Keratinocyte (primary cell): ENCODE measurements at regions not wholly inside any gene's neighbourhood (a gene's known extent, or its start where the extent isn't known, plus 50 kb on each side); places are given as distances from the start of the nearest gene placed in this dataset.

Experiments used
- DNase-seq: peaks from one replicate; pipeline ENCODE4 v3.0.0-alpha.2; 2011; ENCODE audit warnings: low read depth, missing footprints, low spot score
- FAIRE-seq: peaks from 2 replicates; lab custom pipeline; 2011; peaks lifted over from hg19 to GRCh38; lab: Jason Lieb, UNC
- H2AFZ ChIP-seq: 2 replicates; pipeline ENCODE4 v1.6.0; 2012; ENCODE audit warnings: low read length, control low read depth, inconsistent platforms; ENCODE audit not compliant: control insufficient read depth
- H3K27ac ChIP-seq: 2 replicates; pipeline ENCODE4 v1.5.1; 2011; ENCODE audit warnings: low read length; ENCODE audit not compliant: control insufficient read depth, insufficient read depth
- H3K27me3 ChIP-seq: 3 replicates; pipeline ENCODE4 v1.6.0; 2011; ENCODE audit warnings: low read length; ENCODE audit not compliant: control insufficient read depth, insufficient read depth; ENCODE audit errors: extremely low read depth
- H3K36me3 ChIP-seq, 2 experiments: 2 replicates in 1 of 2; 3 replicates in 1 of 2; pipeline ENCODE4 v1.5.1; 2011; ENCODE audit warnings: low read length in 2 of 2, mild to moderate bottlenecking in 1 of 2; ENCODE audit not compliant: control insufficient read depth in 2 of 2, insufficient read depth in 2 of 2; ENCODE audit errors: extremely low read depth in 1 of 2
- H3K4me1 ChIP-seq: 3 replicates; pipeline ENCODE4 v1.5.1; 2011; ENCODE audit warnings: low read length; ENCODE audit not compliant: control insufficient read depth, insufficient read depth; ENCODE audit errors: extremely low read depth
- H3K4me2 ChIP-seq: 3 replicates; pipeline ENCODE4 v1.6.0; 2011; ENCODE audit warnings: low read depth, low read length; ENCODE audit not compliant: control insufficient read depth, insufficient read depth; ENCODE audit errors: extremely low read depth
- H3K4me3 ChIP-seq, 3 experiments: fragments of 200-600 bp in 1 of 3; sonication (generic) in 1 of 3; 2 replicates in 2 of 3; 3 replicates in 1 of 3; pipeline ENCODE4 v1.5.1; 2011 to 2016; ENCODE audit warnings: low read length in 3 of 3, mild to moderate bottlenecking in 3 of 3, control low read depth in 2 of 3, inconsistent platforms in 1 of 3, low read depth in 1 of 3, mixed read lengths in 1 of 3, mixed run types in 1 of 3, moderate library complexity in 1 of 3; ENCODE audit not compliant: control insufficient read depth in 2 of 3, insufficient read depth in 2 of 3; ENCODE audit errors: extremely low read depth in 1 of 3
- H3K79me2 ChIP-seq: 2 replicates; pipeline ENCODE4 v1.6.0; 2012; ENCODE audit warnings: low read length; ENCODE audit not compliant: control insufficient read depth, insufficient read depth
- H3K9ac ChIP-seq: 3 replicates; pipeline ENCODE4 v1.6.0; 2011; ENCODE audit warnings: low read length; ENCODE audit not compliant: control insufficient read depth, insufficient read depth; ENCODE audit errors: extremely low read depth
- H3K9me1 ChIP-seq: 3 replicates; pipeline ENCODE4 v1.6.0; 2011; ENCODE audit warnings: low read length; ENCODE audit not compliant: control insufficient read depth, insufficient read depth; ENCODE audit errors: extremely low read depth
- H3K9me3 ChIP-seq: 2 replicates; pipeline ENCODE4 v1.5.1; 2012; ENCODE audit warnings: low read depth, low read length; ENCODE audit not compliant: control insufficient read depth
- H4K20me1 ChIP-seq: 3 replicates; pipeline ENCODE4 v1.6.0; 2011; ENCODE audit warnings: low read length; ENCODE audit not compliant: control insufficient read depth, insufficient read depth; ENCODE audit errors: extremely low read depth
- EZH2 ChIP-seq: IDR thresholded peaks from one replicate; pipeline ENCODE4 v1.6.1; 2012; ENCODE audit warnings: inconsistent platforms, mild to moderate bottlenecking, low read length, moderate library complexity
- dilution Hi-C: fragments of 300-500 bp; cut with MboI; formaldehyde crosslinking; loops from one replicate; pipeline ENCODE4 v1.7.0; 2020; ENCODE audit warnings: low sequenced_read_pairs; ENCODE audit not compliant: extremely low pct_ligation_motif_present
- TF ChIP-seq, protein P1 (sequence below), 3 experiments: IDR thresholded peaks in 1 of 3; conservative IDR thresholded peaks in 1 of 3; optimal IDR thresholded peaks in 1 of 3; 2 replicates in 2 of 3; 3 replicates in 1 of 3; pipeline versions ENCODE3 to v1.5.1; 2011; ENCODE audit warnings: low read length in 3 of 3, mild to moderate bottlenecking in 3 of 3, moderate library complexity in 2 of 3, control low read depth in 1 of 3, inconsistent platforms in 1 of 3; ENCODE audit not compliant: insufficient read depth in 2 of 3; ENCODE audit errors: extremely low read depth in 1 of 3

DNA sequence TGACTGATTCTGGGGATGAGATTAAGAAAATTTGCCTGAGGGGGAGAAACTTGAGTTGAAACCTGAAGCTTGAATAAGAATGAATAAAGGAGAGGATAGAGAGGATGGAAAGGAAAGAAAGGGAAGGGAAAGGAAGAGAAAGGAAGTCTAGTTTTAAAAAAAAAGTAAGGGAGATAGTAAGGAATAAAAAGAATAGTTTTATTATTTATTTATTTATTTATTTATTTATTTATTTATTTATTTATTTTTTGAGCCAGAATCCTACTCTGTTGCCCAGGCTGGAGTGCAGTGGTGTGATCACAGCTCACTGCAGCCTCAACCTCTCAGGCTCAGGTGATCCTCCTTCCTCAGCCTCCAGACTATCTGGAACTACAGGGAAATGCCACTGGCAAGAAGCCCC lies 62.0 kb upstream of the NAF1 start:
- DNase-seq (no peak), FAIRE-seq (no peak)
- Histone ChIP-seq H3K27ac (no peak overlapping the region), H3K9me3 (no peaks in the 10 kb centered on the region), H3K79me2 (no peaks in the 10 kb centered on the region), H4K20me1 (no peaks in the 10 kb centered on the region), H2AFZ (no peak overlapping the region), H3K4me2 (no peak overlapping the region), H3K4me1 (no peaks in the 10 kb centered on the region), H3K4me3 (no peak overlapping the region), H3K36me3 (no peaks in the 10 kb centered on the region), H3K9me1 (no peaks in the 10 kb centered on the region), H3K9ac (no peak overlapping the region), H3K27me3 (no peaks in the 10 kb centered on the region)
- dilution Hi-C loops = no loop called here
- TF ChIP-seq, protein P1, sequence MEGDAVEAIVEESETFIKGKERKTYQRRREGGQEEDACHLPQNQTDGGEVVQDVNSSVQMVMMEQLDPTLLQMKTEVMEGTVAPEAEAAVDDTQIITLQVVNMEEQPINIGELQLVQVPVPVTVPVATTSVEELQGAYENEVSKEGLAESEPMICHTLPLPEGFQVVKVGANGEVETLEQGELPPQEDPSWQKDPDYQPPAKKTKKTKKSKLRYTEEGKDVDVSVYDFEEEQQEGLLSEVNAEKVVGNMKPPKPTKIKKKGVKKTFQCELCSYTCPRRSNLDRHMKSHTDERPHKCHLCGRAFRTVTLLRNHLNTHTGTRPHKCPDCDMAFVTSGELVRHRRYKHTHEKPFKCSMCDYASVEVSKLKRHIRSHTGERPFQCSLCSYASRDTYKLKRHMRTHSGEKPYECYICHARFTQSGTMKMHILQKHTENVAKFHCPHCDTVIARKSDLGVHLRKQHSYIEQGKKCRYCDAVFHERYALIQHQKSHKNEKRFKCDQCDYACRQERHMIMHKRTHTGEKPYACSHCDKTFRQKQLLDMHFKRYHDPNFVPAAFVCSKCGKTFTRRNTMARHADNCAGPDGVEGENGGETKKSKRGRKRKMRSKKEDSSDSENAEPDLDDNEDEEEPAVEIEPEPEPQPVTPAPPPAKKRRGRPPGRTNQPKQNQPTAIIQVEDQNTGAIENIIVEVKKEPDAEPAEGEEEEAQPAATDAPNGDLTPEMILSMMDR (optimal IDR thresholded peaks at IDR 0.05 in 1 of 3, IDR thresholded peaks at IDR 0.05 in 1 of 3, conservative IDR thresholded peaks at IDR 0.05 in 1 of 3; ENCODE audit: extremely low read depth in 1 of 3, insufficient read depth in 2 of 3, low read length in 3 of 3) = no peak
- TF ChIP-seq EZH2 = no peak

GRCh38 chr4:163221467-163221866 lies 54.8 kb upstream of the NAF1 start:
- TF ChIP-seq, protein P1 (optimal IDR thresholded peaks at IDR 0.05 in 1 of 3, IDR thresholded peaks at IDR 0.05 in 1 of 3, conservative IDR thresholded peaks at IDR 0.05 in 1 of 3; ENCODE audit: extremely low read depth in 1 of 3, insufficient read depth in 2 of 3, low read length in 3 of 3) = no peak
- H3K9me1 ChIP-seq = no peaks in the 10 kb centered on the region
- H3K4me1 ChIP-seq = no peaks in the 10 kb centered on the region
- H3K9ac ChIP-seq = no peak overlapping the region
- no peak for DNase-seq
- no peaks in the 10 kb centered on the region for H4K20me1 ChIP-seq
- H3K79me2 ChIP-seq = no peaks in the 10 kb centered on the region
- no peak overlapping the region for H2AFZ ChIP-seq
- H3K27ac ChIP-seq = no peak overlapping the region
- H3K4me2 ChIP-seq = no peak overlapping the region
- FAIRE-seq = no peak
- H3K36me3 ChIP-seq = no peaks in the 10 kb centered on the region
- no peaks in the 10 kb centered on the region for H3K9me3 ChIP-seq
- H3K27me3 ChIP-seq = no peaks in the 10 kb centered on the region
- no peak overlapping the region for H3K4me3 ChIP-seq
- dilution Hi-C loops = no loop called here
